ENCODE measurements at regions not wholly inside any gene's neighbourhood (a gene's known extent, or its start where the extent isn't known, plus 50 kb on each side); places are given as distances from the start of the nearest gene placed in this dataset.

- no peak overlapping the region for H3K9ac ChIP-seq (ENCODE audit: low read depth, low read length)
- no peaks in the 10 kb centered on the region for H3K9me3 ChIP-seq (replicated peaks; ENCODE audit: low read length)
- no peak overlapping the region for H3K4me2 ChIP-seq (ENCODE audit: low read length)
- H3K27me3 ChIP-seq (ENCODE audit: control insufficient read depth, insufficient read depth, low read length) = no peaks in the 10 kb centered on the region
- no peaks in the 10 kb centered on the region for H3K4me1 ChIP-seq (ENCODE audit: control insufficient read depth, insufficient read depth, low read length)
- no peaks in the 10 kb centered on the region for H3K36me3 ChIP-seq (ENCODE audit: insufficient read depth, low read length)
- no peak overlapping the region for H3K4me3 ChIP-seq (ENCODE audit: low read length)
These were observed 474.0 kb upstream of the GJE1 start for GRCh38 chr6:141658696-141659095.

GRCh38 chr6:141657812-141658211 is 474.9 kb upstream of the GJE1 start:
- no peak overlapping the region for H3K4me2 ChIP-seq (ENCODE audit: low read length)
- H3K36me3 ChIP-seq (ENCODE audit: insufficient read depth, low read length) = no peaks in the 10 kb centered on the region

GRCh38 chr6:141653590-141653989 is 479.1 kb upstream of the GJE1 start:
- no peak overlapping the region for H3K4me3 ChIP-seq (ENCODE audit: low read length)
- no peaks in the 10 kb centered on the region for H3K36me3 ChIP-seq (ENCODE audit: insufficient read depth, low read length)
- H3K9ac ChIP-seq (ENCODE audit: low read depth, low read length) = no peak overlapping the region
- no peaks in the 10 kb centered on the region for H3K4me1 ChIP-seq (ENCODE audit: control insufficient read depth, insufficient read depth, low read length)
- H3K9me3 ChIP-seq (replicated peaks; ENCODE audit: low read length) = no peaks in the 10 kb centered on the region
- H3K27me3 ChIP-seq (ENCODE audit: control insufficient read depth, insufficient read depth, low read length) = no peaks in the 10 kb centered on the region
- no peak overlapping the region for H3K4me2 ChIP-seq (ENCODE audit: low read length)

More at GRCh38 chr6:141657812-141658211, 474.9 kb upstream of the GJE1 start:
- no peak overlapping the region for H3K4me3 ChIP-seq (ENCODE audit: low read length)
- no peaks in the 10 kb centered on the region for H3K27me3 ChIP-seq (ENCODE audit: control insufficient read depth, insufficient read depth, low read length)
- H3K9ac ChIP-seq (ENCODE audit: low read depth, low read length) = no peak overlapping the region
- no peaks in the 10 kb centered on the region for H3K4me1 ChIP-seq (ENCODE audit: control insufficient read depth, insufficient read depth, low read length)
- no peaks in the 10 kb centered on the region for H3K9me3 ChIP-seq (replicated peaks; ENCODE audit: low read length)

- Histone ChIP-seq H3K4me2 (ENCODE audit: low read length) (no peak overlapping the region), H3K27me3 (ENCODE audit: control insufficient read depth, insufficient read depth, low read length) (no peaks in the 10 kb centered on the region), H3K4me3 (ENCODE audit: low read length) (no peak overlapping the region), H3K36me3 (ENCODE audit: insufficient read depth, low read length) (no peaks in the 10 kb centered on the region), H3K9ac (ENCODE audit: low read depth, low read length) (no peak overlapping the region), H3K4me1 (ENCODE audit: control insufficient read depth, insufficient read depth, low read length) (no peaks in the 10 kb centered on the region), H3K9me3 (replicated peaks; ENCODE audit: low read length) (no peaks in the 10 kb centered on the region)
These were observed 490.8 kb upstream of the GJE1 start for GRCh38 chr6:141641951-141642350.

- H3K27me3 ChIP-seq (ENCODE audit: control insufficient read depth, insufficient read depth, low read length) = no peaks in the 10 kb centered on the region
- H3K9ac ChIP-seq (ENCODE audit: low read depth, low read length) = no peak overlapping the region
- no peaks in the 10 kb centered on the region for H3K4me1 ChIP-seq (ENCODE audit: control insufficient read depth, insufficient read depth, low read length)
- no peaks in the 10 kb centered on the region for H3K36me3 ChIP-seq (ENCODE audit: insufficient read depth, low read length)
- no peaks in the 10 kb centered on the region for H3K9me3 ChIP-seq (replicated peaks; ENCODE audit: low read length)
- no peak overlapping the region for H3K4me2 ChIP-seq (ENCODE audit: low read length)
- no peak overlapping the region for H3K4me3 ChIP-seq (ENCODE audit: low read length)
These were observed 491.3 kb upstream of the GJE1 start for GRCh38 chr6:141641406-141641805.

- H3K4me1 ChIP-seq (ENCODE audit: control insufficient read depth, insufficient read depth, low read length) = no peaks in the 10 kb centered on the region
- H3K4me3 ChIP-seq (ENCODE audit: low read length) = no peak overlapping the region
- H3K9me3 ChIP-seq (replicated peaks; ENCODE audit: low read length) = no peaks in the 10 kb centered on the region
- no peaks in the 10 kb centered on the region for H3K36me3 ChIP-seq (ENCODE audit: insufficient read depth, low read length)
- H3K27me3 ChIP-seq (ENCODE audit: control insufficient read depth, insufficient read depth, low read length) = no peaks in the 10 kb centered on the region
- H3K4me2 ChIP-seq (ENCODE audit: low read length) = no peak overlapping the region
- H3K9ac ChIP-seq (ENCODE audit: low read depth, low read length) = no peak overlapping the region
These were observed 497.1 kb upstream of the GJE1 start for GRCh38 chr6:141635621-141636020.

GRCh38 chr6:141634269-141634668 is 498.5 kb upstream of the GJE1 start:
- Histone ChIP-seq H3K4me1 (ENCODE audit: control insufficient read depth, insufficient read depth, low read length) (no peaks in the 10 kb centered on the region), H3K9ac (ENCODE audit: low read depth, low read length) (no peak overlapping the region), H3K9me3 (replicated peaks; ENCODE audit: low read length) (no peaks in the 10 kb centered on the region), H3K36me3 (ENCODE audit: insufficient read depth, low read length) (no peaks in the 10 kb centered on the region), H3K4me2 (ENCODE audit: low read length) (no peak overlapping the region), H3K27me3 (ENCODE audit: control insufficient read depth, insufficient read depth, low read length) (no peaks in the 10 kb centered on the region), H3K4me3 (ENCODE audit: low read length) (no peak overlapping the region)

GRCh38 chr6:141624301-141624700 is 508.4 kb upstream of the GJE1 start:
- Histone ChIP-seq H3K27me3 (ENCODE audit: control insufficient read depth, insufficient read depth, low read length) (no peaks in the 10 kb centered on the region), H3K4me3 (ENCODE audit: low read length) (no peak overlapping the region), H3K9me3 (replicated peaks; ENCODE audit: low read length) (no peaks in the 10 kb centered on the region), H3K4me1 (ENCODE audit: control insufficient read depth, insufficient read depth, low read length) (no peaks in the 10 kb centered on the region), H3K9ac (ENCODE audit: low read depth, low read length) (no peak overlapping the region), H3K36me3 (ENCODE audit: insufficient read depth, low read length) (no peaks in the 10 kb centered on the region), H3K4me2 (ENCODE audit: low read length) (no peak overlapping the region)

DNA sequence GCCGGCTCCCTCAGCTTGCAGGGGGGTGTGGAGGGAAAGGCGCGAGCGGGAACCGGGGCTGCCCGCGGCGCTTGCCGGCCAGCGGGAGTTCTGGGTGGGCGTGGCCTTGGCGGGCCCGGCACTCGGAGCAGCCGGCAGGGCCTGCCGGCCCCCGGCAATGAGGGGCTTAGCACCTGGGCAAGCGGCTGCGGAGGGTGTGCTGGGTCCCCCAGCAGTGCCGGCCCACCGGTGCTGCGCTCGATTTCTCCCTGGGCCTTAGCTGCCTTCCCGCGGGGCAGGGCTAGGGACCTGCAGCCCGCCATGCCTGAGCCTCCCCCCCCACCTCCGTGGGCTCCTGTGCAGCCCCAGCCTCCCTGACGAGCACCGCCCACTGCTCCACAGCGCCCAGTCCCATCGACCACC is 514.5 kb upstream of the GJE1 start:
- H3K36me3 ChIP-seq (ENCODE audit: insufficient read depth, low read length) = no peaks in the 10 kb centered on the region
- no peaks in the 10 kb centered on the region for H3K9me3 ChIP-seq (replicated peaks; ENCODE audit: low read length)
- no peak overlapping the region for H3K4me2 ChIP-seq (ENCODE audit: low read length)
- no peak overlapping the region for H3K4me3 ChIP-seq (ENCODE audit: low read length)
- H3K27me3 ChIP-seq (ENCODE audit: control insufficient read depth, insufficient read depth, low read length) = no peaks in the 10 kb centered on the region
- H3K9ac ChIP-seq (ENCODE audit: low read depth, low read length) = no peak overlapping the region
- H3K4me1 ChIP-seq (ENCODE audit: control insufficient read depth, insufficient read depth, low read length) = no peaks in the 10 kb centered on the region

GRCh38 chr6:141610741-141611140 is 522.0 kb upstream of the GJE1 start:
- Histone ChIP-seq H3K27me3 (ENCODE audit: control insufficient read depth, insufficient read depth, low read length) (no peaks in the 10 kb centered on the region), H3K4me2 (ENCODE audit: low read length) (no peak overlapping the region), H3K9ac (ENCODE audit: low read depth, low read length) (no peak overlapping the region), H3K36me3 (ENCODE audit: insufficient read depth, low read length) (no peaks in the 10 kb centered on the region), H3K9me3 (replicated peaks; ENCODE audit: low read length) (no peaks in the 10 kb centered on the region), H3K4me3 (ENCODE audit: low read length) (no peak overlapping the region), H3K4me1 (ENCODE audit: control insufficient read depth, insufficient read depth, low read length) (no peaks in the 10 kb centered on the region)

DNA sequence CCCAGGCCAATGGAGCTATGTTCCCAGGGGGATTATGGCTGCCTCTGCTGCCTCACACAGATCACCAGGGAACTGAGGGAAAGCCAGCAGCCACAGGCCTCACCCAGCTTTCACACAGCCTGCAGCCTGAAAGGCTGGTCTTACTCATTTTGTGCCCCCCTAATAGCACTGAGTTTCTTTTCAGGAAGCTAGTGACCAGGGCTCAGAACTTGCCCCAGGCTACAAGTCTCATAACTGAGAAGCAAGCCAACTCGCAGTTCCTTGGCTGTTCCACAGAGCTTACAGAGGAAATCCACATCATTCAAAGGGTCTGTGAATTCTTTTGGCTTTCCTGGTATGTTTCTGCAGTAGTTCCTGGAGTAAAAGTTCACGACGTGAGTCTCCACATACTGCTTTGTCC is 524.8 kb upstream of the GJE1 start:
- no peak overlapping the region for H3K4me3 ChIP-seq (ENCODE audit: low read length)

DNA sequence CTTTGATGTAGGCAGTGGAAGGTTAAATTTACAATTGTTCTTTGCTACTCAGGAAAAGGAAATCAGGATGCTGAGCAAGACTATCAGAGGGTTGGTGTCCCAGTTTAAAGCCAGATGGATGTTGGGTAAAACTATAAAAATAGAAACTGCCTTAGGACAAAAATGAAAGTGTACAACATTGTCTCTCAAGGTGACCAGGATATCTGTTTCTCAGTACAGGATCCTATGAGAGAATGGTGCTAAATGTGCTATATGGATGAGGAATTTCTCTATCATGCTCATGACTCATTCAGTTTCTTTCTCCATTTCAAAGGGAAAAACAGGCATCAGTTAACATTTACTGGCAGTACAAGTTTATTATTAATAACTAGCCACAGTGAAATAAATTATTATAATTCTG is 534.2 kb upstream of the GJE1 start:
- H3K27me3 ChIP-seq (ENCODE audit: control insufficient read depth, insufficient read depth, low read length) = no peaks in the 10 kb centered on the region
- no peaks in the 10 kb centered on the region for H3K36me3 ChIP-seq (ENCODE audit: insufficient read depth, low read length)
- no peak overlapping the region for H3K4me2 ChIP-seq (ENCODE audit: low read length)
- peaks cover 4% of the 10 kb centered on the region for H3K4me1 ChIP-seq (ENCODE audit: control insufficient read depth, insufficient read depth, low read length)
- no peak overlapping the region for H3K4me3 ChIP-seq (ENCODE audit: low read length)
- no peaks in the 10 kb centered on the region for H3K9me3 ChIP-seq (replicated peaks; ENCODE audit: low read length)
- no peak overlapping the region for H3K9ac ChIP-seq (ENCODE audit: low read depth, low read length)

More for the DNA sequence above, 524.8 kb upstream of the GJE1 start:
- no peaks in the 10 kb centered on the region for H3K9me3 ChIP-seq (replicated peaks; ENCODE audit: low read length)
- no peaks in the 10 kb centered on the region for H3K36me3 ChIP-seq (ENCODE audit: insufficient read depth, low read length)
- H3K27me3 ChIP-seq (ENCODE audit: control insufficient read depth, insufficient read depth, low read length) = no peaks in the 10 kb centered on the region
- H3K4me2 ChIP-seq (ENCODE audit: low read length) = no peak overlapping the region
- no peak overlapping the region for H3K9ac ChIP-seq (ENCODE audit: low read depth, low read length)
- no peaks in the 10 kb centered on the region for H3K4me1 ChIP-seq (ENCODE audit: control insufficient read depth, insufficient read depth, low read length)

All from skeletal muscle satellite cell (primary cell).